SK-N-MC (cell line): ENCODE measurements at regions not wholly inside any gene's neighbourhood (a gene's known extent, or its start where the extent isn't known, plus 50 kb on each side); places are given as distances from the start of the nearest gene placed in this dataset.

Experiments
- EZH2 ChIP-seq: fragments of 200-600 bp; sonication (generic); IDR thresholded peaks from one replicate; pipeline ENCODE4 v1.6.1; 2017; ENCODE audit warnings: antibody characterized with exemption
- POLR2AphosphoS5 ChIP-seq: IDR thresholded peaks from 2 replicates; pipeline ENCODE4 v1.6.1; 2012; ENCODE audit warnings: mild to moderate bottlenecking, low read depth, low read length, borderline replicate concordance

GRCh38 chr5:118270526-118270925 is 717.8 kb downstream of the DTWD2 start:
- TF ChIP-seq EZH2 = no peak
- no peak for TF ChIP-seq POLR2AphosphoS5
